HL-60 (cell line): ENCODE measurements at regions not wholly inside any gene's neighbourhood (a gene's known extent, or its start where the extent isn't known, plus 50 kb on each side); places are given as distances from the start of the nearest gene placed in this dataset.

Source experiments
- DNase-seq, 2 experiments: peaks; one replicate each; pipeline ENCODE4 v3.0.0-alpha.2; 2010 to 2020; ENCODE audit warnings: low read depth in 1 of 2, low spot score in 1 of 2
- H3K27ac ChIP-seq: fragments of 250-450 bp; sonication (Bioruptor Pico); replicated peaks from 2 replicates; pipeline ENCODE4 v1.5.1; 2020; ENCODE audit warnings: mild to moderate bottlenecking, moderate library complexity
- H3K27me3 ChIP-seq: fragments of 250-450 bp; sonication (Bioruptor Pico); 2 replicates; pipeline ENCODE4 v1.5.1; 2021; ENCODE audit warnings: mild to moderate bottlenecking, moderate library complexity; ENCODE audit not compliant: insufficient read depth, poor library complexity, severe bottlenecking
- H3K4me3 ChIP-seq: replicated peaks from 2 replicates; pipeline ENCODE4 v1.5.1; 2011; ENCODE audit warnings: mild to moderate bottlenecking, control low read depth, low read length; ENCODE audit not compliant: insufficient read depth
- GABPA ChIP-seq: IDR thresholded peaks from 2 replicates; pipeline ENCODE4 v1.6.1; 2012; ENCODE audit warnings: low read depth
- POLR2AphosphoS5 ChIP-seq: IDR thresholded peaks from 2 replicates; pipeline ENCODE4 v1.6.1; 2012; ENCODE audit warnings: low read depth
- SPI1 ChIP-seq: IDR thresholded peaks from 2 replicates; pipeline ENCODE4 v1.6.1; 2012; ENCODE audit warnings: low read depth, mild to moderate bottlenecking, borderline replicate concordance
- TF ChIP-seq, protein P1 (sequence below): IDR thresholded peaks from one replicate; pipeline ENCODE4 v1.5.1; 2011; ENCODE audit warnings: low read length, control low read depth, inconsistent platforms; ENCODE audit not compliant: insufficient read depth
- TF ChIP-seq, protein P2 (sequence below): IDR thresholded peaks from 2 replicates; pipeline ENCODE4 v1.6.1; 2012; ENCODE audit warnings: low read depth; ENCODE audit not compliant: insufficient replicate concordance

DNA sequence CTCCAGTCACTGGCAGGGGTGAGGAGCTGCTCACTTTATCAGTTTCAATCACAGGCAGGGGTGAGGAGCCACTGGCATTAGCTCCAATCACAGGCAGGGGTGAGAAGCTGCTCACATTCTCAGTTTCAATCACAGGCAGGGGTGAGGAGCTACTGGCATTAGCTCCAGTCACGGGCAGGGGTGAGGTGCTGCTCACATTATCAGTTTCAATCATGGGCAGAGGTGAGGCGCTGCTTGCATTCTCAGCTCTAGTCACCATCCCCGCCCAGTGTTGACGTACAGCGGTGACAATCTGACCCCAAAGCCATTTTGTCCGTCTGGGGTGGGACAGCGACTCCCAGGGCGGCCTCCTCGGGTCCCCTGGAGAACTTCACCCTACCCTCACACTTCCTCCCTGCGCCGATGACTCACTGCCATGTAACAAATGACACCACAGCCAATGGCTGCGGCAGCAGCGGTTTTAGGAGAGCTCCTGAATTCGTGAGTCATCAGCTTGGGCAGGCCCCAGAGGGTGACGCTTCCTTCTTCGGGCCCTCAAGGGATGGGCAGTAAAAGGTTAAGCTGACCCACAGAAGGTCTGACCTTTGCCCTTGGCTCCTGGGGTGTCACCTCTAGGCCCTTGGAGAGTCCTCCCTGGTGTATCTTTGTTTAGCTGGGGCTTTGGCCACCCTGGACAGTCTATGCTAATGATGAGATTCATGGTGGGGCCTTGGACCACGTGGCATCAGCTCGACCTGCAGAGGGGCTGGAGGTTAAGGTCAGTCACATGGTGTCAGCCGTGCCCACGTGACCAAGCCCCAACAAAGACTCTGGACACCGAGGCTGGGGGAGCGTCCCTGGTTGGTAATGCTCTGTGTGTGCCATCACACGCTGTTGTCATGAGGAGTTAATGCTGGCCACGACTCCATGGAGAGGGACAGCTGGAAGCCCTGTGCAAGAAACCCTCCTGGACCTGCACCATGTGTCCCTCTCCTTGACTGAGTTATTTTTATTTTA lies 171.7 kb downstream of the C16orf95 start:
- Histone ChIP-seq H3K27ac (no peak overlapping the region), H3K27me3 (no peaks in the 10 kb centered on the region), H3K4me3 (no peak overlapping the region)
- TF ChIP-seq SPI1 (no peak), GABPA (no peak), POLR2AphosphoS5 (no peak)
- TF ChIP-seq, protein P1, sequence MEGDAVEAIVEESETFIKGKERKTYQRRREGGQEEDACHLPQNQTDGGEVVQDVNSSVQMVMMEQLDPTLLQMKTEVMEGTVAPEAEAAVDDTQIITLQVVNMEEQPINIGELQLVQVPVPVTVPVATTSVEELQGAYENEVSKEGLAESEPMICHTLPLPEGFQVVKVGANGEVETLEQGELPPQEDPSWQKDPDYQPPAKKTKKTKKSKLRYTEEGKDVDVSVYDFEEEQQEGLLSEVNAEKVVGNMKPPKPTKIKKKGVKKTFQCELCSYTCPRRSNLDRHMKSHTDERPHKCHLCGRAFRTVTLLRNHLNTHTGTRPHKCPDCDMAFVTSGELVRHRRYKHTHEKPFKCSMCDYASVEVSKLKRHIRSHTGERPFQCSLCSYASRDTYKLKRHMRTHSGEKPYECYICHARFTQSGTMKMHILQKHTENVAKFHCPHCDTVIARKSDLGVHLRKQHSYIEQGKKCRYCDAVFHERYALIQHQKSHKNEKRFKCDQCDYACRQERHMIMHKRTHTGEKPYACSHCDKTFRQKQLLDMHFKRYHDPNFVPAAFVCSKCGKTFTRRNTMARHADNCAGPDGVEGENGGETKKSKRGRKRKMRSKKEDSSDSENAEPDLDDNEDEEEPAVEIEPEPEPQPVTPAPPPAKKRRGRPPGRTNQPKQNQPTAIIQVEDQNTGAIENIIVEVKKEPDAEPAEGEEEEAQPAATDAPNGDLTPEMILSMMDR = no peak
- TF ChIP-seq, protein P2, sequence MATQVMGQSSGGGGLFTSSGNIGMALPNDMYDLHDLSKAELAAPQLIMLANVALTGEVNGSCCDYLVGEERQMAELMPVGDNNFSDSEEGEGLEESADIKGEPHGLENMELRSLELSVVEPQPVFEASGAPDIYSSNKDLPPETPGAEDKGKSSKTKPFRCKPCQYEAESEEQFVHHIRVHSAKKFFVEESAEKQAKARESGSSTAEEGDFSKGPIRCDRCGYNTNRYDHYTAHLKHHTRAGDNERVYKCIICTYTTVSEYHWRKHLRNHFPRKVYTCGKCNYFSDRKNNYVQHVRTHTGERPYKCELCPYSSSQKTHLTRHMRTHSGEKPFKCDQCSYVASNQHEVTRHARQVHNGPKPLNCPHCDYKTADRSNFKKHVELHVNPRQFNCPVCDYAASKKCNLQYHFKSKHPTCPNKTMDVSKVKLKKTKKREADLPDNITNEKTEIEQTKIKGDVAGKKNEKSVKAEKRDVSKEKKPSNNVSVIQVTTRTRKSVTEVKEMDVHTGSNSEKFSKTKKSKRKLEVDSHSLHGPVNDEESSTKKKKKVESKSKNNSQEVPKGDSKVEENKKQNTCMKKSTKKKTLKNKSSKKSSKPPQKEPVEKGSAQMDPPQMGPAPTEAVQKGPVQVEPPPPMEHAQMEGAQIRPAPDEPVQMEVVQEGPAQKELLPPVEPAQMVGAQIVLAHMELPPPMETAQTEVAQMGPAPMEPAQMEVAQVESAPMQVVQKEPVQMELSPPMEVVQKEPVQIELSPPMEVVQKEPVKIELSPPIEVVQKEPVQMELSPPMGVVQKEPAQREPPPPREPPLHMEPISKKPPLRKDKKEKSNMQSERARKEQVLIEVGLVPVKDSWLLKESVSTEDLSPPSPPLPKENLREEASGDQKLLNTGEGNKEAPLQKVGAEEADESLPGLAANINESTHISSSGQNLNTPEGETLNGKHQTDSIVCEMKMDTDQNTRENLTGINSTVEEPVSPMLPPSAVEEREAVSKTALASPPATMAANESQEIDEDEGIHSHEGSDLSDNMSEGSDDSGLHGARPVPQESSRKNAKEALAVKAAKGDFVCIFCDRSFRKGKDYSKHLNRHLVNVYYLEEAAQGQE = no peak
- DNase-seq = peak in 1 of 2 experiments; percentile 21

DNA sequence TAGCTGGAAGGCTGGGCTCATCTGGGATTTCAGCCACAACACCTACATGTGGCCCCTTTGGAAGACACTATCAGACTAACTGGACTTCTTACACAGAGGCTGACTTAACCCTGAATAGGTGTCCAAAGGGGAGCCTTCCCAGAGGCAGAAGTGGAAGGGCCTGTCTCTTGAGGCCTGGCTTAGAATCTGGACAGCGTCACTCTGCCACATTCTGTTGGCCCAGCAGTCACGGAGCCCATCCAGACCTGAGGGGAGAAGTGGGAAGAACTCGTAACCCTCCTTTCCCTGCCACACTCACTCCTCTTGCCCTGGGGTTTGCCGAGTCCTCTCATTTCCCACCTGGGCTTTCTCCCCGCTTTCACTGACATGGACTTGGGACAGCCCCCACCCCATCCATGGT lies 170.5 kb downstream of the C16orf95 start:
- H3K4me3 ChIP-seq = no peak overlapping the region
- no peak for DNase-seq
- no peak overlapping the region for H3K27ac ChIP-seq
- TF ChIP-seq SPI1 (no peak), POLR2AphosphoS5 (no peak), GABPA (no peak)
- TF ChIP-seq, protein P1 = no peak
- TF ChIP-seq, protein P2 = no peak
- no peaks in the 10 kb centered on the region for H3K27me3 ChIP-seq

DNA sequence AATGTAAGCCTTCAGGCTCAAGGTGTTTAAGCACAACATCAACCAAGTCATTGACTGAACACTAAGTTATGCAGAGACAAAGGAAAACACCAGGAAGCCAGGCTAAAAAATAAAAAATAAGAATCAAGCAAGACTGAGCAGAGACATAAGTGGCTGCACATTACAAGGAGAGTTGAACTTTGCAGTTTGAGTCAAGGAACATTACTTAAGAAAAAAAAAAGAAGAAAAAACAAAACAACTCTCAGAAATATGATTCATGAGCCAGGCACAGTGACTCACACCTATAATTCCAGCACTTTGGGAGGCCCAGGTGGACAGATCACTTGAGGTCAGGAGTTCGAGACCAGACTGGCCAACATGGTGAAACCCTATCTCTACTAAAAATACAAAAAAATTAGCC lies 168.1 kb downstream of the C16orf95 start:
- Histone ChIP-seq H3K27me3 (no peaks in the 10 kb centered on the region), H3K4me3 (no peak overlapping the region), H3K27ac (no peak overlapping the region)
- no peak for DNase-seq
- TF ChIP-seq, protein P1 = no peak
- no peak for TF ChIP-seq POLR2AphosphoS5
- TF ChIP-seq SPI1 = no peak
- TF ChIP-seq GABPA = no peak
- TF ChIP-seq, protein P2 = no peak
